Esophagus squamous epithelium (tissue), 5 donors: ENCODE measurements at regions not wholly inside any gene's neighbourhood (a gene's known extent, or its start where the extent isn't known, plus 50 kb on each side); places are given as distances from the start of the nearest gene placed in this dataset.

Source experiments
- DNase-seq: peaks from one replicate; lab custom pipeline; 2025; lab: John Stamatoyannopoulos, UW
- H3K27ac ChIP-seq, 4 donors: fragments of 200-600 bp; sonication (generic); one replicate each; pipeline ENCODE4 v1.5.1; 2016 to 2019; ENCODE audit warnings: mild to moderate bottlenecking in 1 of 4
- H3K27me3 ChIP-seq, 4 donors: fragments of 200-600 bp; sonication (generic); 1 replicate in 3 of 4; 2 replicates in 1 of 4; pipeline versions ENCODE4 v1.5.1 to v1.6.0; 2017 to 2021; ENCODE audit warnings: antibody characterized with exemption in 1 of 4
- H3K36me3 ChIP-seq, 3 donors: fragments of 200-600 bp; sonication (generic); one replicate each; pipeline ENCODE4 v1.5.1; 2016 to 2019
- H3K4me1 ChIP-seq, 3 donors: fragments of 200-600 bp; sonication (generic); one replicate each; pipeline ENCODE4 v1.5.1; 2017 to 2019
- H3K4me3 ChIP-seq, 4 donors: fragments of 200-600 bp; sonication (generic); 1 replicate in 3 of 4; 2 replicates in 1 of 4; pipeline ENCODE4 v1.5.1; 2016 to 2019; ENCODE audit warnings: mild to moderate bottlenecking in 2 of 4, moderate library complexity in 1 of 4
- H3K9me3 ChIP-seq, 3 donors: fragments of 200-600 bp; sonication (generic); one replicate each; pipeline ENCODE4 v1.5.1; 2016 to 2019
- POLR2A ChIP-seq, 4 donors: fragments of 450-650 bp; IDR thresholded peaks; one replicate each; pipeline ENCODE4 v1.6.1; 2017; ENCODE audit warnings: antibody characterized with exemption in 4 of 4, mild to moderate bottlenecking in 4 of 4, moderate library complexity in 3 of 4
- WGBS, 2 donors: methylation state at CpG; one replicate each; pipeline ENCODE4 v1.1.5; 2018; 5-methylcytosine and 5-hydroxymethylcytosine counted together
- intact Hi-C: fragments of 100-400 bp; cut with DNase I; formaldehyde crosslinking; loops from one replicate; pipeline ENCODE4 v1.15.0; 2022
- TF ChIP-seq, protein P1 (sequence below), 6 experiments: fragments of 450-650 bp in 4 of 6; fragments of 200-600 bp in 2 of 6; sonication (generic) in 2 of 6; IDR thresholded peaks; one replicate each; pipeline ENCODE4 v1.5.1; 2016 to 2019; ENCODE audit warnings: antibody characterized with exemption in 6 of 6, mild to moderate bottlenecking in 4 of 6, moderate library complexity in 4 of 6
- donor health status: DM: yes; HTN: yes; CAD: no.

DNA sequence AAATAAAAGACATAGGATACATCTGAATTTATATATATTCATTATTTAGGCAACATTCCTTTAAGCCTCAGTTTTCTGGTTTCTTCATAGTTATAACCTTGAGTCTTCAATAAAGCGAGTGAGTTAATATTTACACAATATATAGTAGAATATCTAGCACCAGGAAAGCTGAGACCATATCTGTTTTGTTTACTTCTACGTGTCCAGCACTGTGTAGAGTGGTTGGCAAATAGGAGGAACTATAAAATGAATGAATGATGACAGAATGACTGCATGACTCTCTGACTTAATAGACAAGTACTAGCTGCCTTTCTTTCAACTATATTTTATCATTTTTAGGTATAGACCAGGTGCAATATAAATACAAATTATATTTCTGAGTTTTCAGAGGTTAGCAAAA, 197.8 kb upstream of the RBMS3 start:
- Histone ChIP-seq H3K36me3 (no peaks in the 10 kb centered on the region), H3K4me3 (no peak overlapping the region), H3K27me3 (no peaks in the 10 kb centered on the region), H3K27ac (no peak overlapping the region), H3K9me3 (no peaks in the 10 kb centered on the region), H3K4me1 (no peaks in the 10 kb centered on the region)
- intact Hi-C loops, result no loop called here
- TF ChIP-seq POLR2A (IDR thresholded peaks at IDR 0.05), result no peak
- TF ChIP-seq, protein P1, sequence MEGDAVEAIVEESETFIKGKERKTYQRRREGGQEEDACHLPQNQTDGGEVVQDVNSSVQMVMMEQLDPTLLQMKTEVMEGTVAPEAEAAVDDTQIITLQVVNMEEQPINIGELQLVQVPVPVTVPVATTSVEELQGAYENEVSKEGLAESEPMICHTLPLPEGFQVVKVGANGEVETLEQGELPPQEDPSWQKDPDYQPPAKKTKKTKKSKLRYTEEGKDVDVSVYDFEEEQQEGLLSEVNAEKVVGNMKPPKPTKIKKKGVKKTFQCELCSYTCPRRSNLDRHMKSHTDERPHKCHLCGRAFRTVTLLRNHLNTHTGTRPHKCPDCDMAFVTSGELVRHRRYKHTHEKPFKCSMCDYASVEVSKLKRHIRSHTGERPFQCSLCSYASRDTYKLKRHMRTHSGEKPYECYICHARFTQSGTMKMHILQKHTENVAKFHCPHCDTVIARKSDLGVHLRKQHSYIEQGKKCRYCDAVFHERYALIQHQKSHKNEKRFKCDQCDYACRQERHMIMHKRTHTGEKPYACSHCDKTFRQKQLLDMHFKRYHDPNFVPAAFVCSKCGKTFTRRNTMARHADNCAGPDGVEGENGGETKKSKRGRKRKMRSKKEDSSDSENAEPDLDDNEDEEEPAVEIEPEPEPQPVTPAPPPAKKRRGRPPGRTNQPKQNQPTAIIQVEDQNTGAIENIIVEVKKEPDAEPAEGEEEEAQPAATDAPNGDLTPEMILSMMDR (IDR thresholded peaks at IDR 0.05), result no peak
- no peak for DNase-seq
- WGBS, 2 donors, result 78 to 81% methylated on average over 2 of the region's 2 CpGs

DNA sequence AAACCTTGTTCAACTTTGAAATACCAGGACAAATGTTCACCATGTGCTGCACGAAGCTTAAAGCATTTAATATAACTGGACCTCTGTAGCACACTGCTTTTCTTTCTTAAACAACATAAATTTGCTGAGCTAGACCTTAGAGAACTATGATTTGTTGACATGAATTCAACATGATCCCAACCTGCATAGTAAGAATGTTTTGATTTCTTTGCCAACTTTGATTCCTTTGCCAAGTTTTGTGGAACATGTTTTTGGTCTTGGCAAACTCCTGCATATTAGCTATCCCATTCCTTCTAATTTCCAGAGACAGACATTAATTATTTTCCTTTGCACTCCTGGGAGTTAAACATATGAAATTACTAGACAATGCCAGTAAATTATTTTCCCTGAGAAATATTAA, 197.2 kb upstream of the RBMS3 start:
- intact Hi-C loops, result no loop called here
- DNase-seq, result no peak
- no peak overlapping the region for H3K27ac ChIP-seq
- TF ChIP-seq, protein P1 (IDR thresholded peaks at IDR 0.05), result no peak
- no peak for TF ChIP-seq POLR2A (IDR thresholded peaks at IDR 0.05)
- no peaks in the 10 kb centered on the region for H3K27me3 ChIP-seq
- no peaks in the 10 kb centered on the region for H3K36me3 ChIP-seq
- H3K9me3 ChIP-seq, result no peaks in the 10 kb centered on the region
- H3K4me1 ChIP-seq, result no peaks in the 10 kb centered on the region
- 7 to 10% methylated on average over 1 of the region's 1 CpG for WGBS, 2 donors
- no peak overlapping the region for H3K4me3 ChIP-seq

DNA sequence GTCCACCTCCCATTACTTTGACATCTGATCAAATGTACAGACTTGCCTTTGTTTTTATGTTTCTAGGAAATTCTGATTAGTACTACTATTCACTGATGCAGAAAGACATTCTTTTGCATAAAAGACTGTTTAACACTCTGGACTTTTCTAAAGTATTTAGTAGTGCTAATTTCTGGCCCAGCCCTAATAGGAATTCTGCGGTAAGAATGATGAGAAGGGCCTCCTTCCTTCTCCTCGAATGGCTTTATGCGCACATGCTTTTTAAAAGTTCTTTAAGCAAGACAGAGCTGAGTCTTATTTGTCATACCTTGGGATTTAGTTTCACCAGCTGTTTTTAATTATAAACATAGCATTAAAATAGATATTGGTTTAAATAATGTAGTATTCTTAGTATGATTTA, 192.3 kb upstream of the RBMS3 start:
- DNase-seq, result no peak
- Histone ChIP-seq H3K9me3 (no peaks in the 10 kb centered on the region), H3K4me3 (no peak overlapping the region), H3K27me3 (no peaks in the 10 kb centered on the region), H3K4me1 (no peaks in the 10 kb centered on the region), H3K36me3 (no peaks in the 10 kb centered on the region), H3K27ac (no peak overlapping the region)
- intact Hi-C loops, result no loop called here
- WGBS, 2 donors, result 90 to 97% methylated on average over 3 of the region's 3 CpGs
- TF ChIP-seq, protein P1 (IDR thresholded peaks at IDR 0.05), result no peak
- TF ChIP-seq POLR2A (IDR thresholded peaks at IDR 0.05), result no peak

DNA sequence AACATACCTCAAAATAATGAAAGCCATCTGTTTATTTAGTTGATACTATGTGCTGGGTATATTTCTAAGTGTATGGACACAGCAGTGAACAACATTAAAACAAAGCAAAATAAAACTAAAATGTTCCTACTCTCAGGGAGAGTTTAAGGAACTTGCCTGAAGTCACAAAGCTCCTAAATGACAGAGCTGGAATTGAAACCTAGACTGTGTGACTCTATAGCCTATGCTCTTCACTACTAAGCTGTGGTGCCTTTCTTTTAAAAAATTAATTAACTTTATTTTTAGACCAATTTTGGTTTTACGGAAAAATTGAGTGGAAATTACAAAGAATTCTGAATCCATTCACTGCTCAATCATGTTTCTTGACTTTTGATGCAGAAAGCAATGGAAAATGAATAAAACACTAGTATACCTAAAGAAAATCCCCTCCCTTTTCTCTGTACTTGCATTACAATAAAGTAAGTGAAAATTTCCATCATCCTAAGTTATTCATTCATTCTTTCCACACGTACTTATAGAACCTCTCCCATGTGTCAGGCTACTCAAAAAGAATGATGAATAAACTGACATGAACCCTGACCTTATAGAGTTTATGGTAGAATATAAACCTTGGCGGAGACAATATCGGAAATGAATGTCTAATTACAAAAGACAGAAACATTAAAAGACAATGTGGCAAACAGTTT, 189.8 kb upstream of the RBMS3 start:
- TF ChIP-seq, protein P1 (IDR thresholded peaks at IDR 0.05), result no peak
- TF ChIP-seq POLR2A (IDR thresholded peaks at IDR 0.05), result no peak
- Histone ChIP-seq H3K27ac (no peak overlapping the region), H3K4me3 (no peak overlapping the region), H3K4me1 (no peaks in the 10 kb centered on the region), H3K36me3 (no peaks in the 10 kb centered on the region), H3K27me3 (no peaks in the 10 kb centered on the region), H3K9me3 (no peaks in the 10 kb centered on the region)
- intact Hi-C loops, result no loop called here
- DNase-seq, result no peak
- 77 to 78% methylated on average over 4 of the region's 4 CpGs for WGBS, 2 donors

DNA sequence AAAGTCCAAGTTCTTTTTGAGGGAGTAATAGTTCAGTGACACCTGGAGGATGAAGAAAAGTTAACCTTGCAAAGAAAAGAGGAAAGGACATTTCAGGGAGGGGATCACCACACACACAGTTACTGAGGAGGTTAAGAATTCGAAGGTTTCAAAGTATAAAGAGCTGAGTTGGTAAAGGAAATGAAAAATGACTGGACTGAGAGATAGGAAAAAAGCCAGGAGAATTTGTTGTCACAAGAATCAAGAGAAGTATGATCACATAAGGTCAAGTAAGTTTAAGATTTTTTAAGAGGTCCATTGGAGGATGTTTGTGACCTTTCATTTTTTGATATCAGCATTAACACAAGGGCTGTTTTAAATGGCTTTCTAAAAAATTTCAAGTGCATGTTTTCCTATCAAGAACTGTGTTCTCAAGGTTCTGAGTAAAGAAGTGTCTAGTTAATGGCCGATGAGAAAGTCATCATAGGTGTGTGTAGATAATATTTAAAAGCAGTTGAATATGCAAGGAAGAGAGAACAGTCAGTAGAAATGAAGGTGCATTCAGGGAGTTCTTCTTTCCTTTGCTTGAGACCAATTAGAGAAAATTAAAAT, 189.2 kb upstream of the RBMS3 start:
- no peak overlapping the region for H3K27ac ChIP-seq
- intact Hi-C loops, result no loop called here
- no peaks in the 10 kb centered on the region for H3K4me1 ChIP-seq
- no peak for DNase-seq
- 62 to 75% methylated on average over 2 of the region's 2 CpGs for WGBS, 2 donors
- TF ChIP-seq POLR2A (IDR thresholded peaks at IDR 0.05), result no peak
- TF ChIP-seq, protein P1 (IDR thresholded peaks at IDR 0.05), result no peak
- no peaks in the 10 kb centered on the region for H3K36me3 ChIP-seq
- no peaks in the 10 kb centered on the region for H3K27me3 ChIP-seq
- no peaks in the 10 kb centered on the region for H3K9me3 ChIP-seq
- H3K4me3 ChIP-seq, result no peak overlapping the region
